SW480 (cell line): ENCODE measurements at regions not wholly inside any gene's neighbourhood (a gene's known extent, or its start where the extent isn't known, plus 50 kb on each side); places are given as distances from the start of the nearest gene placed in this dataset.
A peak's percentile ranks its signal among the peaks of the same experiment; 100 is the strongest.
"Not testable (repeated sequence)": the region's sequence is repeated elsewhere in the genome, so short reads cannot be mapped to it uniquely, and the experiment has no call there.

ENCODE experiments used
- DNase-seq: peaks from one replicate; pipeline ENCODE4 v3.0.0-alpha.2; 2016; ENCODE audit warnings: low spot score

- no peak for DNase-seq
Measured at GRCh38 chr10:63675171-63675570, 154.0 kb downstream of the REEP3 start.

- no peak for DNase-seq
Measured at GRCh38 chr10:63677001-63677400, 155.8 kb downstream of the REEP3 start.

DNA sequence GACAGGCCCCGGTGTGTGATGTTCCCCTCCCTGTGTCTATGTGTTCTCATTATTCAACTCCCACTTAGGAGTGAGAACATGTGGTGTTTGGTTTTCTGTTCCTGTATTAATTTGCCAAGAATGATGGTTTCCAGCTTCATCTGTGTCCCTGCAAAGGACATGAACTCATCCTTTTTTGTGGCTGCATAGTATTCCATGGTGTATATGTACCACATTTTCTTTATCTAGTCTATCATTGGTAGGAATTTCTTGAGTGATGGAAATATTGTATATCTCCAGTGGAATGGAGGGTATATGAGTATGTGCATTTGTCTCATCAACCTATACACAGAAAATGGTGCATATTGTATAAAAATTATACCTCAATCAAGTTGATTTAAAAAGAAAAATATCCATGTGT is 159.3 kb downstream of the REEP3 start:
- not testable (repeated sequence) for DNase-seq

DNA sequence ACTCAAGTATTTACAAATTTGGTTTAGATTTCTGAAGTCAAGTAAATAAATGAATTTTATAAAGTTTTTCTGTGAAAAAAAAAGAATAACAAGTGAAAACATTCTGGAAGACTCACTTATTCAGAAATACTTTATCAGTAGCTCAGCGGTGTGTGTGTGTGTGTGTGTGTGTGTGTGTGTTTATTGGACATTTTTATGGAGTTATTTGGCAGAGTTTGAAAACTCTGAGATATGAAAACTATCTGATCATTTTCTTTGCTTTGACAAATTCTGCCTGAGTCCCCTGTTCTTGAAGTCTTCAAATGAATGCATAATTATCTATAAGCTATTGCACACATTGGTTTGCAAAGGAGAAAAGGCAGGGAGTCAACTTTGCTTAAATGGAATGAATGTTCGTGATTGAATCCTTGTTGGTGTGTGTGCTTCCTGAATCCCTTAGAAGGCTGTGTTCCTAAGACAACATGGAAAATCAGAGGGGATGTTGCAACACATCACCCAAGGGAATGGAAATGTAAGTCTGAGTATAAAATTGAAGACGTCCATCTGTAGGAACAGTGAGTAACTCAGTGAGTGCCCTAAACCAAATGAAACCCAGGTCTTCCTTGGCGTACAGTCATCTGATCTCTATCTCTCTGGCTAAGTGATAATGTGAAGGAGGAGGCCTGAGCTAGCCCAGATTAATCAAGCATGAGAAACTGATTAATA is 160.9 kb downstream of the REEP3 start:
- DNase-seq: no peak

GRCh38 chr10:63682698-63683052 is 161.5 kb downstream of the REEP3 start:
- not testable (repeated sequence) for DNase-seq

- no peak for DNase-seq
Measured at GRCh38 chr10:63683223-63683622, 162.0 kb downstream of the REEP3 start.

- no peak for DNase-seq
Measured at GRCh38 chr10:63683686-63684085, 162.5 kb downstream of the REEP3 start.

DNA sequence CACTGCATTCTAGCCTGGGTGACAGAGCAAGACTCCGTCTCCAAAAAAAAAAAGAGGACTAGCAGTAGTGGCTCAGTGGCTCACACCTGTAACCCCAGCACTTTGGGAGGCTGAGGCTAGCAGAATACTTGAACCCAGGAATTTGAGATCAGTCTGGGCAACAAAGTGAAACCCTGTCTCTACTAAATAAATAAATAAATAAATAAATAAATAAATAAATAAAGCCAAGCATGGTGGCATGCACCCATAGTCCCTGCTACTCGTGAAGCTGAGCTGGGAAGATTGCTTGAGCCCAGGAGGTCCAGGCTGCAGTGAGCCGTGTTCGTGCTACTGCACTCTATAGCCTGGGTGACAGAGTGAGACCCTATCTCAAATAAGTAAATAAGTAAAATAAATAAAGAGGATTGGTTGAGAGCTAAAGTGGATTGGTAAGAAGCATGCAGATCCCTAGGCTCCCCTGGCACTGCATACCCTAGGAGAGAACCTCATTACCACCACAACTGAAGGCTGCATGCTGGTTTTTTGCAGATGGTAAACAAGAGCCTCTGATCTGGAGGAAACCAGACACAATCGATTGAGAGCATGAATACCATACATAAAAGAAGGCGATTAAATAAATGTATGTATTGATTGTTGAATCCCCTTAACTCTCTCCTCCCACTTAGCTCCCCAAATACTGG is 163.2 kb downstream of the REEP3 start:
- no peak for DNase-seq

DNA sequence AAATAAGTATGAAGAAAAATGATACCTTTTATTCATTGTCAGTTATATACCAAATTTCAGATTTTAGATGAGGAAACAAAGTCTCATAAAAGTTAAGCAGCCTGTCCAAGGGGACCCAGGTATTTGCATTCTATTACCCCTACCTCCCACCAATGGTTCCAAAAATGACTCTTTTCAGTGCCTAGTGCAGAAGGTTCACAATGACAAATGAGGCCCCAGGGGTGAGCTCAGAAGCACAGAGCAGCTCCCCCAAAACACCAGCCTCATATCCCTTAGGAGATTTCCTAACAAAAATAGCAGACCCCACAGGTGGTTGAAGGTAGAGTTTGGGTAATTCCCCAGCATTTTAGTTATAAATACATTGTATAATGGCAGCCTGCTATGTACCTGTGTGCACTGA is 168.6 kb downstream of the REEP3 start:
- no peak for DNase-seq

- DNase-seq: no peak
Measured at GRCh38 chr10:63692220-63692896, 171.2 kb downstream of the REEP3 start.

DNA sequence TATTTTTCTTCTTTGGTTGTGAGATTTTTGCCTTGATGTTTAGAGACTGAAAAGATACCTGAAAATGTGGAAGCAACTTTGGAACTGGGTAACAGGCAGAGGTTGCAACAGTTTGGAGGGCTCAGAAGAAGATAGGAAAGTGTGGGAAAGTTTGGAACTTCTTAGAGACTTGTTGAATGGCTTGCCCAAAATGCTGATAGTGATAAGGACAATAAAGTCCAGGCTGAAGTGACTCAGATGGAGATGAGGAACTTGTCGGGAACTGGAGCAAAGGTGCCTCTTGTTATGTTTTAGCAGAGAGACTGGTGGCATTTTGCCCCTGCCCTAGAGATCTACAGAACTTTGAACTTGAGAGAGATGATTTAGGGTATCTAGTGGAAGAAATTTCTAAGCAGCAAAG is 171.8 kb downstream of the REEP3 start:
- DNase-seq: not testable (repeated sequence)

- no peak for DNase-seq
Measured at GRCh38 chr10:63696205-63696604, 175.0 kb downstream of the REEP3 start.

DNA sequence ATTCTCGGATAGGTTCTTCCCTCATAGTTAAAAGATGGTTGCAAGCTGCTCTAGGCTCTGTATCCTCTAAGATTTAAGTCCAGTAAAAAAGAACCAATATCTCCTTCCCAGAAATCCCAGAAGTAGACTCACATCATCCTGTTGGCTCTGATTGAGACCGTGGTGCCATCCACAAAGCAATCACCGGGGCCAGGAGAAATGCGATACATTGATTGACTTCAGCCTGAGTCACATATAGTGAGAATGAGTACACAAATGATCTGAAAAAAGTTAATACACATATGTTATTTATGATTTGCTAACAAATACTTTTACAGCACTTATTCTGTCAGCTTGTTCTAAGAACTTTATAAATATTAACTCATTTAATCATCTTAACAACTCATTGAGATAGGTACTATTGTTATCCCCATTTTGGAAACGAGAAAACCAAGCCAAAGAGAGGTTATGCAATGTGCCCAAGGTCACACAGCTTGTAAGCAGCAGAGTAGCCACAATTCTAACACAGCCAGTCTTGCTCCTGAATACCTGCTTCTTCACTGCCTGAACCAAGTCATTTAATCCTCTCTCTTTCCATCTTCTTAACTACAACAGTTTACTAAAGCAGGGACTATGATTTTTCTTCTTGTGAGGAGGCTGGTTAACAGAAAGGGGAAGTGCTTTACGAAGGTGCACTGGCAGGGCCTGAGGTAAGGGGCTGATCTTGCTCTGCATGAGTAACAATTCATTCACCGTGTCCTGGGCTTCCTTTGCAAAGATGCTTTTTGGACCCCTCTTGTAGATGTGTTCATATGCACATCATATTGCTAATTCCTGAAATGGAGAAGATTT is 177.0 kb downstream of the REEP3 start:
- no peak for DNase-seq

GRCh38 chr10:63698787-63699150 is 177.6 kb downstream of the REEP3 start:
- DNase-seq: no peak

DNA sequence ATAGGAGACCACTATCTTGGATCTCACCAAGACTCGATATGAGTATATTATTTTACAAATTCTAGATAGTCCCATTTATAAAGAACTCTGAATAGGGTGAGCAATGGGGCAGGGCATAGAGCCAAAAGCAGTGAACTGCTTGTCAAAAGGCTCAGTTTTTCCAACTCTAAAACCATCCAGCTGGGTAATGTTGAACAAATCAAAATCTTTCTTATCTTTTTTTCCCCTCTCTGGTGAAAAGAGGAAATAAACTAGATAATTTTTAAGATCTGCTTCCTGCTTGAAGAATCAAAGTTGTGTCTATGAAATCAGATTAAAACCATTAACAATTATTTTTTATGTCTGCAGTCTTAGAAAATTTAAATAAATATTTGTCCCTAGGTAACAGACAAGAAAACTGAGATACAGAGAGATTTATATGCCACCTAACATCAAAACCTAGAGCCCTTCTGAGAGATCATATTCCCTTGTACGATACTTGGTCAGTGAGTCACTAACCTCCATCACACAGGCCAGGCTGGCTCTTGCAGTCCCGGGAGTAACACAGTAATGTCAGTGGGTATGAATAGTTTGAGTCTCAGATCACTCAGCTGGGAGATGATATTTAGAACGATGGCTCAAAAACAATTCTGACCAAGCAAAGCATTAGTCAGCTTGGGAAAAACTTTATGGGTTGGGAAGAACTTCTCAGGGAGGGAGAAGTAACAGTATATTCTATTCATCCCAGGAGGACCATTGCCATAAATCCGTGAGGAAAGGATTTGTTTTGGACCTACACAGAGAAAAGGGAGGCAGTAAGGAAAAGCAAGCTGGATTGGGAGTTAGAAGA is 178.8 kb downstream of the REEP3 start:
- DNase-seq: peak; percentile 52

- DNase-seq: no peak
Measured at GRCh38 chr10:63700631-63701156, 179.5 kb downstream of the REEP3 start.

DNA sequence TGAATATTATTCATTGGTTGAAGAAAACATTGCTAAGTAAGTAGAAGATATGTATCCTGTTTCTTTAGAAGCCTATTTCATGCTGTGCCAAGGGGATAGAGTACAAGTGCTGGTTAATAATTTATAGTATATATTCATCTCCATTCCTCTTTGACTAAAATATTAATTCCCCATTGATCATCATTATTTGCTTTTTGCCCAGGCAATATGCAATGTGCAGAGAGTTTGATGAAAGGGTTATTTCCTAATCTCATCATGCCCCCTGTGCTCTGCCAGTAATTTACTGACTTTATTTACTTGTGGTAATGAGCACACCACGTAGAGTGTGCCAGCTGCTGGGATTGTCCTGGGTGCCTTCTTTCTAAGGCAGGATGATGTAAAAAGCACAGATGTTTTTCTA is 180.9 kb downstream of the REEP3 start:
- DNase-seq: no peak

- DNase-seq: peak; percentile 16
Measured at GRCh38 chr10:63703113-63703670, 182.0 kb downstream of the REEP3 start.

DNA sequence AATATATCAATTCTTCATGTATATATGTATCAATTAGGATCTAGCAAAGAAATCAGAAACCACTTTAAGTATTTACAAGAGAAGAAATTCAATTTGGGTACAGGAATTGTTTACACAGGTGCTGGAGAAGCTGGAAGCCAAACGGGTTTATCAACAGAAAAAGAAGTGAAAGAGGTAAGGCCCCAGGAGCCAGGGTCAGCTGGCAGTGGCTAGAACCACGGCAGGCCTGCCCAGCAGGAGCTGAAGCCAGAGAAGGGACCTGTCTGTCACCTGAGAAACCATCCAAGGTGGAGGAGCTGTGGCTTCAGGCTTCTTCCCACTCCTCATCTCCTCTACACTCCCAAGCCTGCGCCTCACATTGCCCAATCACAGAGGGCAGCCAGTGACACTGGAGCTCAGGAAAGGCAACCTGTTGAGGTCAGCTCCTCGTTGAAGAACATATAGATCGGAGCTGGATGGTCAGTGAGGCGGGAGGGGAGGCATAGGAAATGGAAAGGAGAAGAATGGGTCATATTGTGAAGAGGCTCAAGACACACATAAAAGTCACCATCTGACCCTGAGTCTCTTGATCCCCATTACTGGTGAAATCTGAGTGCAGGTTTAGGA is 182.6 kb downstream of the REEP3 start:
- no peak for DNase-seq

- DNase-seq: peak; percentile 76
Measured at GRCh38 chr10:63707254-63707910, 186.2 kb downstream of the REEP3 start.
